ENCODE measurements at regions not wholly inside any gene's neighbourhood (a gene's known extent, or its start where the extent isn't known, plus 50 kb on each side); places are given as distances from the start of the nearest gene placed in this dataset.

- intact Hi-C loops (cut with micrococcal nuclease), result no loop called here
- CTCF ChIA-PET, result no interaction called here
- Mint-ChIP-seq H3K4me3 (no peak overlapping the region), H3K9me3 (peaks cover 8% of the 10 kb centered on the region), H3K27ac (no peak overlapping the region), H3K4me1 (ENCODE audit: low read depth) (no peaks in the 10 kb centered on the region), H3K27me3 (peaks cover 3% of the 10 kb centered on the region), H3K36me3 (ENCODE audit: low read depth) (no peaks in the 10 kb centered on the region)
- POLR2A ChIA-PET, result no interaction called here
- no peak for ATAC-seq
- TF ChIP-seq CTCF (IDR thresholded peaks at IDR 0.05), result no peak
- no peak for DNase-seq
Observed at GRCh38 chr5:71860048-71860447, 141.0 kb downstream of the CARTPT start.

DNA sequence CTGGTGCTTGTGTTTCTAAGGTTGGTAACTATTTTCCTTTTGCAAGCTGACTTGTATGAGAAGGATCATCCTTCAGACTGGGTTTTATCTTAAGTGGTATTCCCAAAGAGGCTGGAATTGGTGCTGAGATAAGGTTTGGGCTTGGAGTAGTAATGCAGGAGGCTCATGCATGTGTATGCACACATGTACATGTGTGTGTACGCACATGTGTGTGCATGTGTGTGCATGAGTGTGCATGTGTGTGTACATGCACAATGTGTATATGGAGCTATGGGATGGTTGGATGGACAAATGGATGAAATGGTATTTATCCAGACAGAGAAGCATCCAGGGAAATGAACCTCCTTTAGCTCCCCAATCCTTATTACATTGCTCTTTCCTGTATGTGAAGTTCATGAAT is 142.6 kb downstream of the CARTPT start:
- ChIA-PET POLR2A (no interaction called here), CTCF (no interaction called here)
- intact Hi-C loops (cut with micrococcal nuclease), result no loop called here
- Mint-ChIP-seq H3K36me3 (ENCODE audit: low read depth) (no peaks in the 10 kb centered on the region), H3K4me1 (ENCODE audit: low read depth) (no peaks in the 10 kb centered on the region), H3K27ac (no peak overlapping the region), H3K27me3 (peaks cover 3% of the 10 kb centered on the region), H3K4me3 (no peak overlapping the region), H3K9me3 (peaks cover 3% of the 10 kb centered on the region)
- no peak for TF ChIP-seq CTCF (IDR thresholded peaks at IDR 0.05)
- ATAC-seq, result no peak
- no peak for DNase-seq

- no peaks in the 10 kb centered on the region for H3K9me3 Mint-ChIP-seq
- no peak for DNase-seq
- CTCF ChIA-PET, result no interaction called here
- H3K4me1 Mint-ChIP-seq (ENCODE audit: low read depth), result no peaks in the 10 kb centered on the region
- TF ChIP-seq CTCF (IDR thresholded peaks at IDR 0.05), result no peak
- no peak overlapping the region for H3K27ac Mint-ChIP-seq
- H3K4me3 Mint-ChIP-seq, result no peak overlapping the region
- peaks cover 3% of the 10 kb centered on the region for H3K27me3 Mint-ChIP-seq
- no peak for ATAC-seq
- POLR2A ChIA-PET, result no interaction called here
- intact Hi-C loops (cut with micrococcal nuclease), result no loop called here
- H3K36me3 Mint-ChIP-seq (ENCODE audit: low read depth), result no peaks in the 10 kb centered on the region
Observed at GRCh38 chr5:71862087-71862486, 143.0 kb downstream of the CARTPT start.

DNA sequence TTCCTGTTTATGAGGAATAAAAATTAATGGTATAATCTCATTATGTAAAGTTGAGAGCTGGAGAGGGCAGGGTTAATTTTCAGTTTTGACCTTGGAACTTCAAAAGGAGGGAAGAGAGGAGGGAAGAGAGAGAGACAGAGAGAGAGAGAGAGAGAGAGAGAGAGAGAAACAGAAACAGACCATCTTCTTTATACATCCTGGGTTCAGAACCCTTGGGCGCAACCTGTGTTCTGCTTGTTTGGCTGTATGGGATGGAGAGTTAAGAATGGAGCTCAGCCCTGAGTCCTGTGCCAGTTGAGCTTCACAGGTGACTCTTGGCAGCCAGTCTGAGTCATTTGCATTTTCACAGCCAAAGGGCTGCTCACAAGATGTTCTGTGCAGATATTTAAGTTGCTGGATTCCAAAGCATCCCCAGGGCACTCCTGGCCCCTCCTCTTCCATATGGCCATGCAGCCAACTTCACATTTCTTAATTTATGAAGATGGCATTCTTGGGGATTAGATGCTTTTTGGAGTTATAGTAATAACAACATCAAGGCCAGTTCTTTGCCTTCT is 143.5 kb downstream of the CARTPT start:
- H3K27ac Mint-ChIP-seq, result no peak overlapping the region
- H3K36me3 Mint-ChIP-seq (ENCODE audit: low read depth), result no peaks in the 10 kb centered on the region
- intact Hi-C loops (cut with micrococcal nuclease), result no loop called here
- CTCF ChIA-PET, result interaction anchor here (0.7 kb wide), 1 partner anchor 14 kb away, joined by 5 read pairs; no protein-coding TSS in a partner anchor
- POLR2A ChIA-PET, result no interaction called here
- no peak for ATAC-seq
- H3K27me3 Mint-ChIP-seq, result peaks cover 3% of the 10 kb centered on the region
- no peak for TF ChIP-seq CTCF (IDR thresholded peaks at IDR 0.05)
- H3K9me3 Mint-ChIP-seq, result no peaks in the 10 kb centered on the region
- H3K4me3 Mint-ChIP-seq, result no peak overlapping the region
- no peaks in the 10 kb centered on the region for H3K4me1 Mint-ChIP-seq (ENCODE audit: low read depth)
- DNase-seq, result no peak

GRCh38 chr5:71864730-71865601 is 145.9 kb downstream of the CARTPT start:
- H3K4me3 Mint-ChIP-seq, result no peak overlapping the region

More at GRCh38 chr5:71864730-71865601, 145.9 kb downstream of the CARTPT start:
- ATAC-seq (no peak), DNase-seq (no peak)
- ChIA-PET POLR2A (no interaction called here), CTCF (no interaction called here)
- Mint-ChIP-seq H3K4me1 (ENCODE audit: low read depth) (no peaks in the 10 kb centered on the region), H3K36me3 (ENCODE audit: low read depth) (no peaks in the 10 kb centered on the region), H3K27ac (no peak overlapping the region), H3K9me3 (no peaks in the 10 kb centered on the region), H3K27me3 (peaks cover 11% of the 10 kb centered on the region)
- intact Hi-C loops (cut with micrococcal nuclease), result no loop called here
- no peak for TF ChIP-seq CTCF (IDR thresholded peaks at IDR 0.05)

All from activated CD8-positive, alpha-beta T cell treated with anti-CD3 and anti-CD28 coated beads for 36 hours (primary cell).